ENCODE measurements at regions not wholly inside any gene's neighbourhood (a gene's known extent, or its start where the extent isn't known, plus 50 kb on each side); places are given as distances from the start of the nearest gene placed in this dataset.

- in situ Hi-C loops (cut with HindIII; ENCODE audit: low sequenced_read_pairs), result no loop called here
- H3K4me3 ChIP-seq (ENCODE audit: low read depth, low read length), result no peak overlapping the region
- DNase-seq (ENCODE audit: low read depth, low spot score), result no peak
- no peak for TF ChIP-seq CTCF (IDR thresholded peaks at IDR 0.05; ENCODE audit: low read depth, low read length)
Observed at GRCh38 chr14:24744641-24745040, 110.7 kb upstream of the GZMB start.

DNA sequence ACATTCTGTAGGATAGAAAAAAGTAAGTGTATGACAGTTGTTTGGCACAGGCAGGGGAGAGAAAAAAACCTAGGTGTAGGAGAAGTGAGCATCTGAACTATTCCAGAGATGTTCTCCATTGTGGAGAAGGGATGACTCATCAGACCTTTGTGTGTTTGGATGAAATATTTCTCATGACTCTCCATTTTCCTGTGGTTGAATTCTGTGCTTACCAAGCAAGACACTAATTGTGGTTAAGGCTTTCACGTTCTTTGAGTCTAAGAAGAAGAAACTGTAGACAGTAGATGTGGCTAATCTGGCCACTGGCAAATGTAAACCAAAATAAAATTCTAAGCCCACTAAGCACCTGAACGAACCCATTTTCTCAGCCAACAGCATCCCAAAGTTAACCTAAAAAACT is 107.9 kb upstream of the GZMB start:
- no peak for TF ChIP-seq CTCF (IDR thresholded peaks at IDR 0.05; ENCODE audit: low read depth, low read length)
- in situ Hi-C loops (cut with HindIII; ENCODE audit: low sequenced_read_pairs), result no loop called here
- no peak overlapping the region for H3K4me3 ChIP-seq (ENCODE audit: low read depth, low read length)
- peak; percentile 20 for DNase-seq (ENCODE audit: low read depth, low spot score)

DNA sequence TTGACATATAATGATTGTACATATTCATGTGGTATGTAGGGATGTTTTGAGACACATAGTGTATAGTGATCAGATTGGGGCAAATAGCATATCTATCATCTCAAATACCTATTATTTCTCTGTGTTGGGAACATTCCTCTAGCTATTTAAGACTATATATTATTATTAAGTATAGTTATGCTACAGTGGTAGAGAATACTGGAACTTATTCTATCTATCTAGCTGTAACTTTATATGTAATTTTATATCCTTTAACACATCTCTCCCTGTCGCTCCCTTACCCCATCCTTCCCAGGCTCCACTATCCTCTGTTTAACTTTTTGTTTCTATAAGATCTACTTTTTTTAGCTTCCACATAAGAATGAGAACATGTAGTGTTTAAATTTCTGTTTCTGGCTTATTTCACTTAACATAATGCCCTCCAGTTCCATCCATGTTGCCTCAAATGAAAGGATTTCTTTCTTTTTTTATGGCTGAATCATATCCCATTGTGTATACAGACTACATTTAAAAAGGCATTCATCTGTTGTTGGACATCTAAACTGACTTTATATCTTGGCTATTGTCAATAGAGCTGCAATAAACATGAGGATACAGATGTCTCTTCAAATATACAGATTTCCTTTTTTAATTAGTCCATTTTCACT is 102.1 kb upstream of the GZMB start:
- in situ Hi-C loops (cut with HindIII; ENCODE audit: low sequenced_read_pairs), result no loop called here
- H3K4me3 ChIP-seq (ENCODE audit: low read depth, low read length), result no peak overlapping the region
- TF ChIP-seq CTCF (IDR thresholded peaks at IDR 0.05; ENCODE audit: low read depth, low read length), result no peak

DNA sequence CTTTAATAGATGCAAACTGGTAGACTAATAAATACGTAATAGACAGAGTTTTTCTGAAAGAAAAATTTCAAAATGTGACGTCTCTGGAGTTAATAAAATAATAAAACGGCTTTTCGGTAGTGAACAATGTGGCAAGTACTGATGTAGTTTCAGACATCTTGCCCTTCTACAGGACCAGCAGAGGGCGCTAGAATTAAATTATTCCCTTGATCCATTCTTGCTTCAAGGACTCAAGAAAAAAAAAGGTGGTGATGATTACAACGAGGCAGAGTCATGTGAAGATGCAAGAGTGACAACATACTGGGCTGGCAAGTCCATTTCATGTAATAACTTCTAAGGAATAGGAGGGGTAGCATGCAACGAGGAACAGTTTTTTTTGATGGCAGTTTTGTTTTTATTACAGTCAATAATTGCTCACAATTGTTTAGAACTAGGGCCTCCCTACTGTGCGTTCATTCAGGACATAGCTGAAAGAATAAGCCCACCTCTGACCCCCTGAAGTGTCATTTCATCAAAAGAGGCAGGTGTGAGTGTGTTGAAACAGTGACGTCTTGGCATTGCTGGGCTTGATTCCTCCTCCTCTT is 101.0 kb upstream of the GZMB start:
- in situ Hi-C loops (cut with HindIII; ENCODE audit: low sequenced_read_pairs), result no loop called here
- H3K4me3 ChIP-seq (ENCODE audit: low read depth, low read length), result no peak overlapping the region
- peak; percentile 52 for DNase-seq (ENCODE audit: low read depth, low spot score)
- TF ChIP-seq CTCF (IDR thresholded peaks at IDR 0.05; ENCODE audit: low read depth, low read length), result peak; percentile 64

More for the DNA sequence above, 102.1 kb upstream of the GZMB start:
- no peak for DNase-seq (ENCODE audit: low read depth, low spot score)

DNA sequence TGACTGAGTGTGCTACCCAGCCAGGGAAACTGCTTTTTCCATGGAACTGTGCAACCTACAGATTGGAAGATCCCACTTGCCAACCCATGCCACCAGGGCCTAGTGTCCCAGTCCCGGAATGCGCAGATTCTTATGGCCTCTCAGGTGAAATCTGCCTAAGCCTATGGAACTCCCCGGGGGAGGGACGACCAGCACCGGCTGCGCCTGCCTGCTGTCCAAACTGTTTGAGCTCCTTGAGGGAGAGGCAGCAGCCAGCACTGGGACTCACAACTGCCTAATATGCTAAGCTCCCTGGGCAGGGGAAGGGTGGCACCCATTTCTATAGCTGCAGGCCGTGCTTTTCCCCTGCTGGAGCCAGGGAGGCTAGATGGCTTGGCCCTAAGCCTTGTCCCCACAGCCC is 92.5 kb upstream of the GZMB start:
- H3K4me3 ChIP-seq (ENCODE audit: low read depth, low read length), result no peak overlapping the region
- DNase-seq (ENCODE audit: low read depth, low spot score), result no peak
- no peak for TF ChIP-seq CTCF (IDR thresholded peaks at IDR 0.05; ENCODE audit: low read depth, low read length)
- in situ Hi-C loops (cut with HindIII; ENCODE audit: low sequenced_read_pairs), result no loop called here

DNA sequence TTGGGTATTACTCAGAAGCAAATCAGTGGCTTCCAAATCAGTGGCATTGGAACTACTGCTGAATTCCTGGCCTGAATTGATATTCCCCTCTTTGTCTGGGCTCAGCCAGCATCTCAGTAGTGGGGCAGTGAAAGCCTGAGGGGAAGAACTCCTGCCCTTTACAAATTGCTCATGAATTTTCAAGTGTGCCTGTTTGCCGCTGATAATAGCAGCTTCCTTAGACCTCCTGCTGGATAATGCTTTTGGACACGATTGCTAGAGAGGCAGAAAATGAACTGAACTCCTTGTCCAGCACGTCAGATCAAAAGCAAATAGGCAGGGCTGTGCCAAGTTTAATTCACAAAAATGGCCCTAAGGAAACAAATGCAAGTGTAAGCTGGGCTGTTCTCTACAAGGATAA is 91.3 kb upstream of the GZMB start:
- no peak for TF ChIP-seq CTCF (IDR thresholded peaks at IDR 0.05; ENCODE audit: low read depth, low read length)
- DNase-seq (ENCODE audit: low read depth, low spot score), result no peak
- in situ Hi-C loops (cut with HindIII; ENCODE audit: low sequenced_read_pairs), result no loop called here
- H3K4me3 ChIP-seq (ENCODE audit: low read depth, low read length), result no peak overlapping the region

Data from astrocyte of the spinal cord (primary cell).